CD4-positive, alpha-beta T cell treated with Interleukin-2 at 100 ng/mL for 4 hours (primary cell): ENCODE measurements at regions not wholly inside any gene's neighbourhood (a gene's known extent, or its start where the extent isn't known, plus 50 kb on each side); places are given as distances from the start of the nearest gene placed in this dataset.
A peak's percentile ranks its signal among the peaks of the same experiment; 100 is the strongest.

Experiments
- DNase-seq: peaks from one replicate; pipeline ENCODE4 v3.0.0-alpha.2; 2020; ENCODE audit warnings: low spot score

- DNase-seq: no peak
These were observed 323.1 kb downstream of the TFEC start for GRCh38 chr7:115707258-115708012.

- no peak for DNase-seq
These were observed 325.7 kb downstream of the TFEC start for GRCh38 chr7:115704884-115705283.

GRCh38 chr7:115701141-115701540, 329.4 kb downstream of the TFEC start:
- no peak for DNase-seq

- no peak for DNase-seq
These were observed 336.1 kb downstream of the TFEC start for GRCh38 chr7:115694424-115694823.

- no peak for DNase-seq
These were observed 336.8 kb downstream of the TFEC start for GRCh38 chr7:115693779-115694178.

GRCh38 chr7:115689941-115690340, 340.6 kb downstream of the TFEC start:
- no peak for DNase-seq

GRCh38 chr7:115683093-115683492, 347.5 kb downstream of the TFEC start:
- DNase-seq: no peak

- DNase-seq: no peak
These were observed 348.1 kb downstream of the TFEC start for GRCh38 chr7:115682507-115682906.

- no peak for DNase-seq
These were observed 349.6 kb downstream of the TFEC start for GRCh38 chr7:115680921-115681320.

- peak; percentile 12 for DNase-seq
These were observed 350.6 kb downstream of the TFEC start for GRCh38 chr7:115679976-115680375.

GRCh38 chr7:115679423-115679822, 351.1 kb downstream of the TFEC start:
- no peak for DNase-seq

GRCh38 chr7:115678086-115678982, 352.2 kb downstream of the TFEC start:
- DNase-seq: no peak

- DNase-seq: no peak
These were observed 353.9 kb downstream of the TFEC start for GRCh38 chr7:115676707-115677106.

- no peak for DNase-seq
These were observed 354.5 kb downstream of the TFEC start for GRCh38 chr7:115676080-115676479.

GRCh38 chr7:115674467-115675024, 356.0 kb downstream of the TFEC start:
- DNase-seq: no peak

GRCh38 chr7:115672024-115672423, 358.5 kb downstream of the TFEC start:
- DNase-seq: no peak

- no peak for DNase-seq
These were observed 367.9 kb downstream of the TFEC start for GRCh38 chr7:115662676-115663075.

- DNase-seq: no peak
These were observed 368.4 kb downstream of the TFEC start for GRCh38 chr7:115662120-115662519.

GRCh38 chr7:115658223-115658622, 372.3 kb downstream of the TFEC start:
- no peak for DNase-seq

- no peak for DNase-seq
These were observed 376.0 kb downstream of the TFEC start for GRCh38 chr7:115654384-115655214.

GRCh38 chr7:115649429-115649828, 381.1 kb downstream of the TFEC start:
- DNase-seq: no peak

GRCh38 chr7:115647712-115648111, 382.9 kb downstream of the TFEC start:
- DNase-seq: no peak
